ENCODE measurements at regions not wholly inside any gene's neighbourhood (a gene's known extent, or its start where the extent isn't known, plus 50 kb on each side); places are given as distances from the start of the nearest gene placed in this dataset.
"Not testable (repeated sequence)": the region's sequence is repeated elsewhere in the genome, so short reads cannot be mapped to it uniquely, and the experiment has no call there.

DNA sequence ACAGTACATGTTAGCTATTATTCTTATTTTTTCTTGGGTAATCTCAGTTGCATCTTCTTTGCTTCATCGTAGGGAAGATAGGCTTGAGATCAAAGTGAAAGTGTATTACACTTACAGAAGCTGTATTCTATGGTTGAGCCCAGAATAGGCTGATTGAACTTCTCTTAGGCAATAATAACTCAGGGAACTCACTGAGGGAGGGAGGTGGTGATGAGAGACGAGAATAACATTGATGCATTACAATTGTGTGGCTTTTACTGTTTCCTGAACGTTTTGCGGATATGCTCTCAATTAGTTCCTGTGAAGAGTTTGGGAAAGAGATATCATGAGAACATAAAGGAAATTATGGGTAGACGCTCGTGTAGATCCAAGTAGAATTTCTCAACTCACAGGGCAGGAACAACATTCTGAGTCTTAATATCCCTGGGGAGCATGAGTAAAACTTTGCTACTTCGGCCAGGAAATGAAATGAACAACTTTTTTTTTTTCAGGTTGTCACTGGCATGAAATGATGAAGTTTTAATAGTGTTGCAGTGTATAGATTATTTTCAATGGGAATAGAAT lies 302.2 kb downstream of the TUSC7 start:
- no peak for DNase-seq

- no peak for DNase-seq
Observed at GRCh38 chr3:117016378-117016777, 306.8 kb downstream of the TUSC7 start.

DNA sequence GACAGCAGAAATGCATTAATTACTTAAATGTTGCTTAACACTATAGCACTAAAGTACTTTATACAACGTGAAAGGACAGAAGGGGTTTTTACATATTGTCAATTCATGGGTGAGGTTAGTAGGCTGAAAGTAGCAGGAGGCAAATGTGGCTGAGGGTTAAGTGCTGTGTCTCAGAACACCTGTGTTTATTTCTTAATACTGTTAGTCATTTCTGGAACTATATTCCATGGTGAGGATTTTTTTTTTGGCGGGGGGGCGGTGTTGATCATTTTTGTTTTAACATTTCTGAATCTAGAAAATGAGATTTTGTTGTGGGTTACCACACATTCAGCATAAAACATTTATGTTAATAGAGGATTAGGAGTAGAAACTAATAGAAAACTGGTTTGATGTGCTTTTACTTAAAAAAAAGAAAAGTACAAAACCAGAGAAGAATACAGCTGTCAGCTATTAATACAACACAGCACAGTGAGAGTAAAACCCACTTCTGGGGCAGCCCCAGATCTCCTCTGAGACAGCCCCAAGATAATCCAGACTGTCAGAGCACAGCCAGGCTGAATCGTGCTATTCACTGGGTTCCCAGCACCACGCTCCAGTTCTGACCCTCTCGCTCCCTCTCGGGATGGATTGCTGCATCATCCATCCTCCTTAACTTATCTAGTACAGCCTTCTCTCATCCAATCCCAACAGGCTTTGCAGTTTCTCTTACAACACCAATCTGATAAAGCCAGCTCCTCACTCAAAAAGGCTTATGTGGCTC lies 307.7 kb downstream of the TUSC7 start:
- DNase-seq = no peak

- DNase-seq = no peak
Observed at GRCh38 chr3:117018655-117019054, 309.1 kb downstream of the TUSC7 start.

DNA sequence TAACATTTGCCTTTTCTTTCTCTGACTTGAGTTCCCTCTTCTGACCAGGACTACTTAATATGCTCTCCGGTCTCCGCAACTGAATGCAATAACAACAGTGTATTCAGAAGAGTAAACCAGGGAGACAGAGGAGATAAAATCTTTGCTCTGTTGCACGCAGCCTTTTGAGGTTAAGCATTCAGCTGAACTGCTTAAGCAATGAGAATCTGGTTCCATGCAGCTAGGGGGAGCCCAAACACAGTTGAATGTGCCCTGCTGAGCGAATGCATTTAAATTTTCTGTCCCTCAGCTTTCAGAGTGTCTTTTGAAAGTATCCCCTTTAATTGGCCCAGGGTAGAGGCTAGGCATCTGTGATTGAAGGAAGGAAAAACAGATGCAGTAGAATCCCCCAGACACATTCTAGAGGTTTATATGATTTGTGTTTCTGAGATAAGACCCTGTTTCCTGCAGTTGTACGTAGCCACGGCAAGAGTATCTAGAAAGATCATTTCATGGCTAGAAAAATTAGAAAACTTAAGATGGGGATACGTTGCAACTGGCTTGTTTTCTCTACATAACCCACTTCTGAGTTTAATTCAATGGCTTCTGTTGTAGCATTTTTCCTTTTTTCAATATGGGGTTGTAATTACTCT lies 309.6 kb downstream of the TUSC7 start:
- DNase-seq = peak; percentile 82

- DNase-seq = no peak
Observed at GRCh38 chr3:117026401-117026800, 316.8 kb downstream of the TUSC7 start.

DNA sequence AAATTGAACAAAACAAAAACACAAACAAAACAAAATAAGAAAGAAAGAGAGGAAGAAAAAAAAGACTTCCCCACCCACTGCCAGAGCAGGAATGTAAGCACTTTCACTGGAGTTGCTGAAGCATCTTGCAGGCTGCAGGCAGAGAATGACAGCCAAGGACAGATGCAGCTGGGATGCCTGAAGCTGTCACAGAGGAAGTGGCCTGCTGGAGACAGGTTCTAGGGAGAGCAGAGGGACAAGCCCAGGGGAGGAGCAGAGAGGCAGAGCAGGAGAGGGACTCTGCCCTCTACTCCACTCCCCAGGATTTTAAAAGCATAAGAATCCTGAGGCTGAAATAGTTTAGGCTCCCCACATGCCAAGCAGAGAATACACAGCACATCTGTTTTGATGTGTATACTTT lies 326.2 kb downstream of the TUSC7 start:
- no peak for DNase-seq

DNA sequence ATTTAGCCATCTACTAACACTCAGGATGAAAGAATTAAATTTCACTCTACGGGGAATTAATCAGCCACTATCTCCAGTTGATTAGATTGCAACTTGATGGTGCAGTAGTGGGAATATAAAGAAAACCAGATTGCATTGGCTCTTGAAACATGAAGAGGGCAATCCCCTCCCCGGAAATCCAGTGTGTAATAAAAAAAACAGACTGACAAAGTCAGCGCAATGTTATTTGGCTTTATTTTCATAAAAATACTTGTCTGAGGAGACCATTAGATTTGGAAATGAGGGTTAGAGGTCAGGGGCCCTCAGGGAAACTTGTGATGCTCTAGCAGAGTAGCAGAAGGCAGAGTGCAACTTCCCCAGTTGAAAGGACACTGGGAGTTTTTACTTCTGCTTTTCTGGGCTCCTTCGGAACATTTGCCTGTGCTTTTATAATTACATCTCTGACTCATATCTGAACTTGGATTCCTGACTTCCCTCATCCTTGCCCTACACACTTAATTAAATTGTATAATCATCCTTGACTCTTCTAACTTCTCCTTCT lies 326.8 kb downstream of the TUSC7 start:
- DNase-seq = peak; percentile 42

- no peak for DNase-seq
Observed at GRCh38 chr3:117045143-117045542, 335.6 kb downstream of the TUSC7 start.

DNA sequence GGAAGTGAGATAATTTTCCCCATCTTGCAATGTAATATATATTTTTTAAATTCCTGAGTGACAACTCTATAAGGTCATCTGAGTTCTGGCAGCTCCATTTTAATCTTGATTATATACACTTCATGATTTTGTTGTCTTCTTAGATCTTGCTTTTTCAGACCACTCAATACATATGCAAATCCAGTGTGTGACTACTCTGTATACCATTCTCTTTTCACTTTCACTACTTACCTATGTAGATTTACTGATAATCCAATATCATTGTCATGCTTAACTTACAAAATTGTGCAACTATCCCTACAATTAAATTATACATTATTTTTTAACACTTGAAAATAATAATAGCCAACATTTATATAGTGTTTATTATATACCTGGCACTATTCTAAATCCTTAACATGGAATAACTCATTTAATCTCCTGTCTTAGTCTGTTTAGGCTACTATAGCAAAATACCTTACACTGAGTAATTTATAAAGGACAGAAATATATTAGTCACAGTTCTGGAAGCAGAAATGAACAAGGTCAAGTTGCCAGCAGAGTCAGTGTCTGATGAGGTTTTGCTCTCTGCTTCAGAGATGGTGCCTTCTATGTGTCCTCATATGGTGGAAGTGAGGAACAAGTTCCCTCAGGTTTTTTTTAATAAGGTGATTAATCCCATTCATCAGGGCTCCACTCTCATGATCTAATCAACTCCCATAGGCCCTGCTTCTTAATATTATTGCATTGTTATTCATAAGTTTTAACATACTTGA lies 338.5 kb downstream of the TUSC7 start:
- DNase-seq = no peak

- DNase-seq = no peak
Observed at GRCh38 chr3:117052395-117052794, 342.8 kb downstream of the TUSC7 start.

DNA sequence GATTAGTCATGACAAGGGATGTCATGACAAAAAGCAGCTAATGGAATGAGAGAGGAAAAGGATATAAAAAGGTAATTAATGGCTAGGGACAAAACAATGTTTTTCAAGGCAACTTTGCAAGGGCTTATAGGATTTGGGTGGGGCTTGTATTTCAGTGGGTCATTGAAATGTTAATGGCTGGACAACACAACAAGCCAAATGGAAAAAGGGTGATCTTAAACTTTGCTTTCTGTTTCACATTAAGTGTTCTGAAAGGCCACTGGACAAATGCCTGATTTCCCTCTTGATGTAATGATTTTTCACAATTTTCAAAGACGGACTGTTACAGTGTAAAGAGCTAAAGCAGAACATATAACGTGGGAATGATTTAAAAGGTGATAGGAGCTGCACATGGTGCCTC lies 345.0 kb downstream of the TUSC7 start:
- DNase-seq = no peak

DNA sequence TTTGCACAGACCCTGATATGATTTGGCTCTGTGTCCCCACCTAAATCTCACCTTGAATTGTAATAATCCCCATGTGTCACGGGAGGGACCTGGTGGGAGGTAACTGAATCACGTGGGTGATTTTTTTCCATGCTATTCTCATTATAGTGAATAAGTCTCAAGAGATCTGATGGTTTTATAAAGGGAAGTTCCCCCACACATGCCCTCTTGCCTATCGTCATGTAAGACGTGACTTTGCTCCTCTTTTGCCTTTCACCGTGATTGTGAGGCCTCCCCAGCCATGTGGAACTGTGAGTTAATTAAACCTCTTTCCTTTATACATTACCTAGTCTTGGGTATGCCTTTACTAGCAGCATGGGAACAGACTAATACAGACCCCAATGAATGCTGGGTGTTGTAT lies 347.4 kb downstream of the TUSC7 start:
- not testable (repeated sequence) for DNase-seq

DNA sequence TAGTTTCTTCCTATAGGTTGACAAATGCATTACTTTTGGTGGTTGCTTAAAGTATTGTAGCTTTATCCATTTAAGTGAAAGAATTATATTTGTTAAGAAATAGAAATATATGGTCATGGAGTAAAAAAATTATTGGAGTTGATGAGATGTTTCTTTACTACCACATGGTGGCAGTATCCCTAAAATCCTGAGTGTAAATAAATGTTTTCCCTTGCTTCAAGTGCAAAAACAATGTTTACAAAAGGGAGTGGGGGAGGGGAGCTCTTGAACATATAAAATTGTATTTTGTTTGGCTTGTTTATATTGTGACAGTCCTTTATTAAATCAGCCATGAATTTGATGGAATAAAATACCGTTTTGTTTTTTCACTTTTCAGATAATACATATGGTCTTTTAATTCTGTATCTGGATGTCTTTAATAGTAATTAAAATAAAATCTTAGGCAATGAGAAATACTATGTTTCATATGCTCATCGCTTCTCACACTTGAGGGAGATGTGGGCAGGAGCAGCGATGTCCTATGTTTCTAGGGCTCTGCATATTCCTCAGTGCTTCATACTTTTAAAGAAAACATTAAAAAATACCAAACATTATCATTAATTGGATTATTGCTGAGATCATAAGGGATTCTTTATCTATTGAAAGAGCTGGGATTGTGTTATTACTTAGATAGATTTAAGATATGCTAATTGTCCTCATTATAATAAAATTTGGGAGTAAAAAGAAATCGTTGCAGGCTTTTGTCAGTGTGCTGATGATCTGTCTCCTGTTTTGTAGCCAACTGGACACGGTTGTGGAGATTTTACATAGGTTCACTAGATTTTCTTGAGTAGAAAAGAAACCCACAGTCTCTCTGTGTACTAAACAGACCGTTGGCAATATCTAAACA lies 349.7 kb downstream of the TUSC7 start:
- peak; percentile 53 for DNase-seq

DNA sequence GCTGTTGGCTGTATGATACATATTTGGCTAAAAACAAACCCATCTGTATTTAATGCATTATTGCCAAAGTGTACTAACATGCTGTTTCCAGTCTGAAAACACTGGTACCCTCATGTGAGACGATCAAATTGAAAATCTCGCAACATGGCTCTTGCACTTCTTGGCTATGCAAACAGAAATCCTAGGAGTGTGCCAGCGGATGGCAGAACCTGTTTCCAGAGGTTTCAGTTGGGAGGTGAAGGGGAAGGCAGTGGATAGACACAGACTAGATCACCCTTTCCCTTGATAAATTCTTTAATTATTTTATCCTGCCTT lies 350.3 kb downstream of the TUSC7 start:
- no peak for DNase-seq

DNA sequence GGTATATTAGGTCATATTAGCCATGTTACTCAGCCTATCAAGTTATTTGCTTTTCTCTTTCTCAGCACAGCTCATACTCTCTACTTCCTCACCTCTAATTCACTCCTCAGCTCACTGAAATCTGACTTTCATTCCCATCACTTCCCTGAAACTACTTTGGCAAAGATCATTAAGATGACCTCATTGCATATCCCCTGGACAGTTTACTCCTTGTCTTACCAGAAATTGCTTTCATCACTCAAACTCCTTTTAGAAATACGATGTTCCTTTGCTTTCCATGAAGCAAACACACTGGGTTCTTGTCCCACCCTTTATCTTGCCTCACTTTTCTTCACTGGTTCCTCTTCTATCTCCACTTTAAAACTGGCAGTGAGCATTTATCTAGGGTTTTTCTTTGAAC lies 354.4 kb downstream of the TUSC7 start:
- DNase-seq = no peak

- DNase-seq = no peak
Observed at GRCh38 chr3:117068301-117068700, 358.7 kb downstream of the TUSC7 start.

DNA sequence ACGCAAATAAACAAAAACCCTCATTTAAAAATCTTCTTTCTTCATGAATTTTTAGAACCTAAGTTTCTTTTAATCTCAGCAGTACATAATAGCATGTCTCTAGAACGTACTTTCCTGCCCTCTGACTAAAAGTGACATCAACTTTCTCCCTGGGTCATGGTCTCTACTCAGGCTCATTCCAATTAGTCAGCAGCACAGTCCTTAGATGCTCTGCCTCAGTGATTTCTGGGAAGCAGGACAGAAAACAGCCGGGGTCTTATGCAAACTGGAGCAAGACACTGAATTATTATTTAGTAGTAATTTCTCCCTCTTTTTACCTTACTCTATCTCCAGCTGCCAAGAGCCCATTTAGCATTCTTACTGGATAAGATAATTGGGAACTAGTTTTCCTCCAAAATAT lies 365.2 kb downstream of the TUSC7 start:
- DNase-seq = no peak

- no peak for DNase-seq
Observed at GRCh38 chr3:117079997-117080396, 370.4 kb downstream of the TUSC7 start.

- DNase-seq = no peak
Observed at GRCh38 chr3:117080872-117081271, 371.3 kb downstream of the TUSC7 start.

DNA sequence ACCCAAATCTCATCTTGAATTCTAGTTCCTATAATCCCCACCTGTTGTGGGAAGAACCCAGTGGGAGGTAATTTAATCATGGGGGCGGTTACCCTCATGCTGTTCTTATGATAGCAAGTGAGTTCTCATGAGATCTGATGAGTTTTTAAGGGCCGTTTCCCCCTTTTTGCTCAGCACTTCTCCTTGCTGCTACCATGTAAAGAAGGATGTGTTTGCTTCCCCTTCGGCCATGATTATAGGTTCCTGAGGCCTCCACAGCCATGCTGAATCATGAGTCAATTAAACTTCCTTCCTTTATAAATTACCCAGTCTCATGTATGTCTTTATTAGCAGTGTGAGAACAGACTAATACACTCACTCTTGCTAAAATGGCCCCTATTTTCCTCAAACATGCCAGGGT lies 374.7 kb downstream of the TUSC7 start:
- DNase-seq = no peak

GRCh38 chr3:117084739-117085270 lies 375.2 kb downstream of the TUSC7 start:
- no peak for DNase-seq

Data from hematopoietic multipotent progenitor cell treated with erythropoietin and hydrocortisone succinate and interleukin-3 and kit ligand, for 6 days (in vitro differentiated cells).